ENCODE measurements at regions not wholly inside any gene's neighbourhood (a gene's known extent, or its start where the extent isn't known, plus 50 kb on each side); places are given as distances from the start of the nearest gene placed in this dataset.
A peak's percentile ranks its signal among the peaks of the same experiment; 100 is the strongest.

DNA sequence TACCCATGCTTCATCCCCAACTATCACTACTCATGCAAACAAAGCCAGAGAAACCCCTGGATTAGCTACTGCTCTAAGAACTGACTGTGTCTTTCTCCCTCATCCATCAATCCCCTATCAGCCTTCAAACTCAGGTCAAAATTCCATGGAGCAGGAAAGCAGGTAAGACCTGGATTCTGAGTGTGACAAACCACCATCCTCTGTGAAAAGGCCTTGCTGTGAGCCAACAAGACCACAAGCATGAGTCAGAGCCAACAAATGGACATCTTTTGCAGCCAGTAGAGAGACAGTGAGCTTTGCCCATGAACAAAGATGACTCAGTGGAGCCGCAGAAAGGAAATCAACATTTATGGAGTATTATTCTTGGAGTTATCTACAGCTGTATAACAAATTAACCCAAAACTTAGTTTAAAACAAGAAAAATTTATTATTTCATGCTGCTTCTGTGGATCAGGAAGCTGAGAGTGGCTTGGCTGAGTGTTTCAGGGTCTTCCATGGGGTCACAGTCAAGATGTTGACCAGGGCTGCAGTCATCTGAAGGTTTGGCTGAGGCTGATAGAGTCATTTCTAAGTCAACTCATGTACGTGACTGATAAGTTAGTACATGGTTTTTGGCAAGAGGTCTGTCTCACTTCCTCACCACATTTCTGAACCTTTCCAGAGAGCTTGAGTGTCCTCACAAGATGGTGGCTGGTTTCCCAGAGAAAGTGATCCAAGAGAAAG is 61.1 kb downstream of the PITPNM2 start:
- H3K9me3 ChIP-seq (ENCODE audit: low read length): no peaks in the 10 kb centered on the region
- H3K9me2 ChIP-seq (replicated peaks; ENCODE audit: low read length): no peaks in the 10 kb centered on the region
- no peak overlapping the region for H2AFZ ChIP-seq (ENCODE audit: low read length)
- H3K4me2 ChIP-seq (ENCODE audit: low read length): peak overlapping the region; percentile 56
- peaks cover 66% of the 10 kb centered on the region for H3K4me1 ChIP-seq (ENCODE audit: insufficient read depth, low read length)
- no peaks in the 10 kb centered on the region; the same call in 1 of the 2 replicates for H3K36me3 ChIP-seq (ENCODE audit: low read depth, low read length)
- H3F3A ChIP-seq (ENCODE audit: low read length, unreplicated experiment): peaks cover 8% of the 10 kb centered on the region
- POLR2A ChIA-PET (ENCODE audit: unreplicated experiment): interaction anchor here (0.6 to 1.1 kb wide), 4 partner anchors 15 to 366 kb away, joined by 3 to 4 read pairs (median 3); partner anchors contain the start of genes MPHOSPH9 and MTRFR
- CTCF ChIA-PET: interaction anchor here (0.5 to 0.9 kb wide), 2 partner anchors 46 to 276 kb away, joined by 3 to 9 read pairs; no protein-coding TSS in a partner anchor
- BruUV-seq (replicated peaks): no TSS peak
- DNase-seq (peak; percentile 98), ATAC-seq (peak; percentile 78)
- TF ChIP-seq, protein P1, sequence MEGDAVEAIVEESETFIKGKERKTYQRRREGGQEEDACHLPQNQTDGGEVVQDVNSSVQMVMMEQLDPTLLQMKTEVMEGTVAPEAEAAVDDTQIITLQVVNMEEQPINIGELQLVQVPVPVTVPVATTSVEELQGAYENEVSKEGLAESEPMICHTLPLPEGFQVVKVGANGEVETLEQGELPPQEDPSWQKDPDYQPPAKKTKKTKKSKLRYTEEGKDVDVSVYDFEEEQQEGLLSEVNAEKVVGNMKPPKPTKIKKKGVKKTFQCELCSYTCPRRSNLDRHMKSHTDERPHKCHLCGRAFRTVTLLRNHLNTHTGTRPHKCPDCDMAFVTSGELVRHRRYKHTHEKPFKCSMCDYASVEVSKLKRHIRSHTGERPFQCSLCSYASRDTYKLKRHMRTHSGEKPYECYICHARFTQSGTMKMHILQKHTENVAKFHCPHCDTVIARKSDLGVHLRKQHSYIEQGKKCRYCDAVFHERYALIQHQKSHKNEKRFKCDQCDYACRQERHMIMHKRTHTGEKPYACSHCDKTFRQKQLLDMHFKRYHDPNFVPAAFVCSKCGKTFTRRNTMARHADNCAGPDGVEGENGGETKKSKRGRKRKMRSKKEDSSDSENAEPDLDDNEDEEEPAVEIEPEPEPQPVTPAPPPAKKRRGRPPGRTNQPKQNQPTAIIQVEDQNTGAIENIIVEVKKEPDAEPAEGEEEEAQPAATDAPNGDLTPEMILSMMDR (conservative IDR thresholded peaks at IDR 0.05; ENCODE audit: low read depth, low read length): no peak
- no peak for TF ChIP-seq EZH2 (IDR thresholded peaks at IDR 0.05; ENCODE audit: low read length, unreplicated experiment)
- no peak for TF ChIP-seq EZH2phosphoT487 (IDR thresholded peaks at IDR 0.05; ENCODE audit: borderline replicate concordance, low read length)
- intact Hi-C loops (cut with micrococcal nuclease): loop anchor here (5.0 kb wide), 2 partner anchors 63 to 143 kb away; partner anchors contain the start of genes MPHOSPH9, MTRFR and PITPNM2
- no peaks in the 10 kb centered on the region for H3K27me3 ChIP-seq (ENCODE audit: low read length)
- no peak overlapping the region for H3K4me3 ChIP-seq (ENCODE audit: low read length)
- no peaks in the 10 kb centered on the region for H3K79me2 ChIP-seq (ENCODE audit: low read length)
- H3K9ac ChIP-seq (ENCODE audit: low read length): peak overlapping the region; percentile 60
- H4K20me1 ChIP-seq (ENCODE audit: low read length): no peaks in the 10 kb centered on the region
- H3K27ac ChIP-seq (ENCODE audit: low read length): peak overlapping the region; percentile 90

DNA sequence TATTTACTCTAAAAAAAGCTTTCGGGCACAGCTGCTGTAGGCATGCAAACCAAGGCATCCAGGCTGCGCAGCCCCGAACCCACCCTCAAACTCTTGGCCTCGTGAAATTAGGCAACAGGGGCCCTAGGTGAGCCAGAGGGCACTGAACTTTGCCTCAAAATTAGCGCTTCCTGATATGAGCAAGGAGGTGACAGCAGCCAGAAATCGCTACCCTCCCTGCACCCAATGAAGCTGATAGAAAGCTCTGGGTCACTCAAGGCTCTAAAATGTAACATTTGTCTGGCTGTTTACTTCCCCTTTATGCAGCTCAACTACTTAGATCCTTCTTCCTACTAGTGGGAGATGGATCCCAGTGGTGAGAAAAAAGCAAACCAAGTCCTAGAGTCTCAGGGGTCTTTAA is 61.8 kb downstream of the PITPNM2 start:
- DNase-seq (no peak), ATAC-seq (no peak)
- Histone ChIP-seq H3K4me2 (ENCODE audit: low read length) (peak overlapping the region; percentile 56), H3K9me3 (ENCODE audit: low read length) (no peaks in the 10 kb centered on the region), H3K4me1 (ENCODE audit: insufficient read depth, low read length) (peaks cover 59% of the 10 kb centered on the region), H3K4me3 (ENCODE audit: low read length) (no peak overlapping the region), H4K20me1 (ENCODE audit: low read length) (no peaks in the 10 kb centered on the region), H3K27me3 (ENCODE audit: low read length) (no peaks in the 10 kb centered on the region), H3K9ac (ENCODE audit: low read length) (0 out of 2 replicates have a peak overlapping the region, but pooled peaks have one; percentile 2), H3K9me2 (replicated peaks; ENCODE audit: low read length) (no peaks in the 10 kb centered on the region), H3K79me2 (ENCODE audit: low read length) (no peaks in the 10 kb centered on the region), H3K36me3 (ENCODE audit: low read depth, low read length) (no peaks in the 10 kb centered on the region; the same call in 1 of the 2 replicates), H3F3A (ENCODE audit: low read length, unreplicated experiment) (peaks cover 8% of the 10 kb centered on the region), H3K27ac (ENCODE audit: low read length) (peak overlapping the region; percentile 90), H2AFZ (ENCODE audit: low read length) (no peak overlapping the region)
- ChIA-PET CTCF (interaction anchor here (0.9 kb wide), 1 partner anchor 46 kb away, joined by 3 read pairs; no protein-coding TSS in a partner anchor), POLR2A (ENCODE audit: unreplicated experiment) (interaction anchor here (1.1 kb wide), 1 partner anchor 144 kb away, joined by 3 read pairs; the partner anchor contains the start of genes MPHOSPH9 and MTRFR)
- TF ChIP-seq EZH2phosphoT487 (IDR thresholded peaks at IDR 0.05; ENCODE audit: borderline replicate concordance, low read length) (no peak), EZH2 (IDR thresholded peaks at IDR 0.05; ENCODE audit: low read length, unreplicated experiment) (no peak)
- TF ChIP-seq, protein P1 (conservative IDR thresholded peaks at IDR 0.05; ENCODE audit: low read depth, low read length): no peak
- BruUV-seq (replicated peaks): no TSS peak
- intact Hi-C loops (cut with micrococcal nuclease): loop anchor here (5.0 kb wide), 2 partner anchors 63 to 143 kb away; partner anchors contain the start of genes MPHOSPH9, MTRFR and PITPNM2

Data from PC-3 (cell line).